ENCODE measurements at regions not wholly inside any gene's neighbourhood (a gene's known extent, or its start where the extent isn't known, plus 50 kb on each side); places are given as distances from the start of the nearest gene placed in this dataset.

- 76 to 82% (median 78%) methylated on average over 3 of the region's 3 CpGs for WGBS, 3 donors
- no peak for TF ChIP-seq CTCF (IDR thresholded peaks at IDR 0.05)
- ATAC-seq = no peak
Observed at GRCh38 chr15:26357653-26358052, 415.2 kb downstream of the GABRB3 start.

GRCh38 chr15:26355472-26356074 lies 417.3 kb downstream of the GABRB3 start:
- ATAC-seq (no peak), DNase-seq (no peak)
- Histone ChIP-seq H3K36me3 (ENCODE audit: insufficient read depth in 1 of 2, low read depth in 1 of 2) (no peaks in the 10 kb centered on the region), H3K9me3 (no peaks in the 10 kb centered on the region), H3K4me3 (no peak overlapping the region), H3K27me3 (ENCODE audit: insufficient read depth in 3 of 3, low read length in 2 of 3) (no peaks in the 10 kb centered on the region), H3K27ac (no peak overlapping the region), H3K4me1 (no peaks in the 10 kb centered on the region)
- WGBS, 3 donors = 49 to 74% (median 62%) methylated on average over 8 of the region's 8 CpGs
- TF ChIP-seq CTCF (IDR thresholded peaks at IDR 0.05) = no peak
- intact Hi-C loops (cut with DNase I) = no loop called here

More at GRCh38 chr15:26357653-26358052, 415.2 kb downstream of the GABRB3 start:
- Histone ChIP-seq H3K9me3 (no peaks in the 10 kb centered on the region), H3K27ac (no peak overlapping the region), H3K4me1 (no peaks in the 10 kb centered on the region), H3K4me3 (no peak overlapping the region), H3K27me3 (ENCODE audit: insufficient read depth in 3 of 3, low read length in 2 of 3) (no peaks in the 10 kb centered on the region), H3K36me3 (ENCODE audit: insufficient read depth in 1 of 2, low read depth in 1 of 2) (no peaks in the 10 kb centered on the region)
- intact Hi-C loops (cut with DNase I) = no loop called here
- DNase-seq = no peak

- ATAC-seq (no peak), DNase-seq (no peak)
- intact Hi-C loops (cut with DNase I) = no loop called here
- H3K27ac ChIP-seq = no peak overlapping the region
- no peaks in the 10 kb centered on the region for H3K27me3 ChIP-seq (ENCODE audit: insufficient read depth in 3 of 3, low read length in 2 of 3)
- 75 to 88% (median 82%) methylated on average over 4 of the region's 4 CpGs for WGBS, 3 donors
- no peaks in the 10 kb centered on the region for H3K4me1 ChIP-seq
- no peak for TF ChIP-seq CTCF (IDR thresholded peaks at IDR 0.05)
- no peak overlapping the region for H3K4me3 ChIP-seq
- peaks cover 3% of the 10 kb centered on the region for H3K9me3 ChIP-seq
- no peaks in the 10 kb centered on the region for H3K36me3 ChIP-seq (ENCODE audit: insufficient read depth in 1 of 2, low read depth in 1 of 2)
Observed at GRCh38 chr15:26352909-26353308, 420.0 kb downstream of the GABRB3 start.

GRCh38 chr15:26352406-26352805 lies 420.5 kb downstream of the GABRB3 start:
- Histone ChIP-seq H3K4me1 (no peaks in the 10 kb centered on the region), H3K27me3 (ENCODE audit: insufficient read depth in 3 of 3, low read length in 2 of 3) (no peaks in the 10 kb centered on the region), H3K27ac (no peak overlapping the region), H3K9me3 (peaks cover 4% of the 10 kb centered on the region), H3K4me3 (no peak overlapping the region), H3K36me3 (ENCODE audit: insufficient read depth in 1 of 2, low read depth in 1 of 2) (no peaks in the 10 kb centered on the region)
- DNase-seq = no peak
- no peak for TF ChIP-seq CTCF (IDR thresholded peaks at IDR 0.05)
- intact Hi-C loops (cut with DNase I) = no loop called here
- ATAC-seq = no peak
- WGBS, 3 donors = 68 to 76% (median 74%) methylated on average over 4 of the region's 4 CpGs

DNA sequence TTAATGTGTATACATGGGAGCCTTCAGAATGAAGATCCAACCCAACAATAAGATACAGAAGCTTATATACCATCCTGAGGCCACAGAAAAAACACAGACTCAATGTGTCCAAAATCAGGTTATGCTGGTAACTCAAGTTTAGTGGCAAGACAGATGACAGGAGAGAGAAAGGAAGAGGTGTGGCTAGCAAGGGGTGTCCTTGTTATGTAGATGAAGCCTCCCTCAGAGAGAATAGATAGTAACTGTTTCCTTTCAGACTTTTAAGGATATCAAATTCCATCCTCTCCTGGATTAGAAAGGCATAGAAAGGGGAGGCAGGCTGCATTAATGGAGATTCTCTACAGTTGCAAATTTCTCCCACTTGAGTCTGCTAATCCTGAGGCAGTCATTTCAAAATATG lies 447.4 kb downstream of the GABRB3 start:
- intact Hi-C loops (cut with DNase I) = no loop called here
- Histone ChIP-seq H3K27ac (no peak overlapping the region), H3K9me3 (no peaks in the 10 kb centered on the region), H3K36me3 (ENCODE audit: insufficient read depth in 1 of 2, low read depth in 1 of 2) (no peaks in the 10 kb centered on the region), H3K27me3 (ENCODE audit: insufficient read depth in 3 of 3, low read length in 2 of 3) (no peaks in the 10 kb centered on the region), H3K4me3 (no peak overlapping the region), H3K4me1 (no peaks in the 10 kb centered on the region)
- no peak for TF ChIP-seq CTCF (IDR thresholded peaks at IDR 0.05)
- no peak for ATAC-seq
- DNase-seq = no peak

All from psoas muscle (tissue), 7 donors.